Islet of Langerhans (tissue), 1 donor: ENCODE measurements at regions not wholly inside any gene's neighbourhood (a gene's known extent, or its start where the extent isn't known, plus 50 kb on each side); places are given as distances from the start of the nearest gene placed in this dataset.

Experiments used
- FAIRE-seq: peaks from one replicate; lab custom pipeline; 2011; peaks lifted over from hg19 to GRCh38; lab: Jason Lieb, UNC

GRCh38 chr4:34566091-34566490 lies 1678.2 kb downstream of the ARAP2 start:
- no peak for FAIRE-seq

DNA sequence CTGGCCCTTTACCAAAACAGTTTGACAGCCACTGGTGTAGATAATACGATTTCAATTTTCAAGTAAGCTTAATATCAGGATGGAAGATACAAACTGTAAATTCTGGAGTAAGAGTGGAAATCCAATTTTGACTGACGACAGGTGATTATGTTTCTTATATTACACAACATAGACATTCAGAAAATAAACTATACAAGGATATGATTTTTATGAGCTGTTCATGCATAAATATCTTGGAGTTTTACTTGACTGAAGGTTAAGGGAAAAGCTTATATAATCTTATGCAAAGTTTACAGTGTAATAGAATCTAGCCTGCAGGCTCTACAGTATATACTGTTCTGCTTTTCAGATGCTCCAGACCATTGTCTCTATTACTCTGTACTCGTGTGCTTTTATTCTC lies 1672.3 kb downstream of the ARAP2 start:
- FAIRE-seq, result no peak

- FAIRE-seq, result no peak
These were observed 1629.0 kb downstream of the ARAP2 start for GRCh38 chr4:34615315-34615714.

GRCh38 chr4:34619531-34620162 lies 1624.7 kb downstream of the ARAP2 start:
- FAIRE-seq, result no peak

DNA sequence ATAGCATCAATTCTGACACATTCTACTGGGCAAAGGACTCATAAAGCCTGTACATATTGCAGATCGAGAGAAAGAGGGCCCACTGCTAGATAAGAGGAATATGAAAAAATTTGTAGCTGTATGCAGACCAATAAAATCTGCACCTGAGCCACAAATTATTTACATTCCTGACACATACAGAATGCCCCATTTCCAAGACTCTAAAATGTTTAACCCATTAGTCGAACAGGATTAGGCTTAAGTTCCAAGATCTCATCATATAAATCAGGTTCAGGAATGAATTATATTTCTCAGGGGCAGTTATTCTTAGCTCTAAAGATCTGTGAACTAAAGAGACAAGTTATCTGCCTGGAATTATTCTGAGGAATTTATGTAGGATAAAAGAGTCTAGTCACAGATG lies 1615.8 kb downstream of the ARAP2 start:
- FAIRE-seq, result no peak

- FAIRE-seq, result no peak
These were observed 1614.9 kb downstream of the ARAP2 start for GRCh38 chr4:34629451-34629850.

GRCh38 chr4:34633241-34633640 lies 1611.1 kb downstream of the ARAP2 start:
- FAIRE-seq, result no peak

DNA sequence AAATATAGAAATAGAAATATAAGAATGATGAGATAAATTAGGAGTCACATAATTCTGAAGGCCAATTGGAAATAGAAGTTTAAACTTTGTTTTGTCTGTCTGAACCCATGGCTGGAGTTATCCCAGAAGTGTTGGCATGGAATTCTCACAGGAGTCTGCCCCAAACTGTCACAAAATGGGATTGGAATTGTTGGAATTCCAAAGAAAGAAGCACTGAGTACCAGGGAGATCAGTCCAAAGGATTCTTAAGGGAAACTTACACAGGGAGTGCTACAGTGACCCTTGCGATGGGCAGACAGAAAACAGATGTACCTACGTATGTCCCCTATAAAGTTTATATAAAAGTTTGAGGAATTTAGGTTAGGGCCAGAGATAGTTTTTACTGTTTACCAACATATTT lies 1607.7 kb downstream of the ARAP2 start:
- FAIRE-seq, result no peak

GRCh38 chr4:34643476-34643875 lies 1600.8 kb downstream of the ARAP2 start:
- no peak for FAIRE-seq

- FAIRE-seq, result no peak
These were observed 1599.7 kb downstream of the ARAP2 start for GRCh38 chr4:34644579-34645115.

DNA sequence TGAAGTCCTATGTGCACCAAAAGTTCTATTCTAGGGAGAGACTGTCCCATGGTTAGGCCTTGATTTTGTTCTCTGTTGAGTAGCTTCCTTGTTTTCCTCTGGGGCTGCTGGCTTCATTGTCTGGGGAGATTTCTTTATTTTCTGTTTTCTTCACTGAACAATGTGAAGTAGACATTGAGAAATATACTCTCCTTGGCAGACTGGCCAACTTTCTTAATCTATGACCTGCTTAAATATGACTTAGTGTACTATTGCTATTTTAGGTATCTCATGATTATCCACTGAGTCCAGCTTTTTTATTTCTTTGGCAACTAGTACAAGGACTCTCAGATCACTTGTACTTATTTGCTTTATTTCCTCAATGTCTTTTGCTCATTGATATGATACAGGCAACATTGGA lies 1594.6 kb downstream of the ARAP2 start:
- no peak for FAIRE-seq

- FAIRE-seq, result no peak
These were observed 1580.3 kb downstream of the ARAP2 start for GRCh38 chr4:34664051-34664450.

DNA sequence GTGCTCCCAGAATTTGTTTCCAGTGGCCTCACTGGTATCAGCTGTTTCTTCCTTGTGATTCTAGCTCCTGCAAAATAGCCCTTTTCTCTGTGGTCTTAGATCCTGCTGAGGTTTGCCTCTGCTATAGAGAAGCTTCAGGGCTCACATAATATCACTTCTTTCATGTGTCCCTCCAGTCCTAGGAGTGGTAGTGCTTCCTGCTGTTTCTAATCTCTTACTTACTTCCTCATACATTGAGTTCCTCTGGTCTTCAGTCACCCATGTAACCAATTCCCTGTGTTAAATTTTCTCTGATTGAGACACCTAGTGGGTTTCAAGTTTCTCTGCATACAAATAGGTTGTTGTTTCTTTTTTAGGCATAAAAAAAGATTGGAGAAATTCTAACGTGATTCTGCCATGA lies 1567.9 kb downstream of the ARAP2 start:
- no peak for FAIRE-seq

DNA sequence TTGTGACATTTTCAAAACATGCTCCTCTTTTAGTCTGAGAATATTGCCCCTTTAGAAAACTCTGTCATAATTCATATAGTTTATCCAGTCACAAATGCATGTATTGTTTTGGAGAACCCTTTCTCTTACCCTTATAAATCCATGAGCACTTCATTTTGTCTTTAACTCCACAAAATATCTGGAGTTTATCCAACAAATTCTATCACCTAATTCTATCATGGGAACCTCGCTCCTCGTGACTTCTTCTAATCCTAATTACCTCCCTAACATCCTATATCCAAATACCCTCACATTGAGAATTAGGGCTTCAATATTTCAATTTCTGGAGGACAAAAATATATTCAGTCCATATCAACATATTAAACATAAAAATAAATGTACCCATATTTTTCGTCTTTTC lies 1565.9 kb downstream of the ARAP2 start:
- no peak for FAIRE-seq

- FAIRE-seq, result no peak
These were observed 1565.1 kb downstream of the ARAP2 start for GRCh38 chr4:34679228-34679627.

DNA sequence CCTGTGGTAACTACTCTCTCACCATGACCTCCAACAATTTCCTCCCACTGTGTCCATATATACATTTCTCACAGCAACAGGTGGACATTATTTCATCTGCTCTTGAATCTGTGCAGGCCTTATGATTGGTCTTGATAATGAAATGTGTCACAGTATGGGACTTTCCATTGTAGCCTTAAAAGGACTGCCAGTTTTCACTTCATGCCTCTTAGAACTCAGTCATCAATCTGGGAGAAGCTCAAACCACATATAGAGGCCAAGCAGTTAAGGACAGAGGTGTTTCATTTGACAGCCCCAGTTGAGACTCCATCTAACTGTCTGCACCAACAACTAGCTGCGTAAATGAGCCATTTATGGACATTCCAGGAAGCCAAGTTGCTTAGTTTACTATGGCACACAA lies 1534.8 kb downstream of the ARAP2 start:
- FAIRE-seq, result no peak

- FAIRE-seq, result no peak
These were observed 1525.6 kb downstream of the ARAP2 start for GRCh38 chr4:34718576-34719245.

- FAIRE-seq, result peak; percentile 97
These were observed 1523.7 kb downstream of the ARAP2 start for GRCh38 chr4:34720571-34720970.

DNA sequence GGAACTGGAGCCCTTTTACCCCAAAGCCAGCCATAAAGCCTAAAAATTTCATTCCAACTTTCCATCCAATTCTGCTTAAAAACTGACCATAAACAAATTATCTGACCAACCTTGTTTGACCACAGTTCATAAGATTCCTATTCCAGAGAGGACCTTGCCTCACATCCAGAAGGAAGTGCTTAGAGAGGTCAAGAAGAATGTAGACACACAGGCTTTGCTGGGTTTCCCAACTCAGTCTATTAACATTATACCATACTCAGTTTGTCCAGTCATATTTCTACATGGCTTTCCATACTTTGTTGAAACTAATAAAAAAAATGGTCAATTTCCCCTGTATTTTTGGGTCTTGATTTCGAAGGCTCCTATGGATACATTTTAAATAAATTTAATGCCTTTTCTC lies 1522.5 kb downstream of the ARAP2 start:
- no peak for FAIRE-seq

DNA sequence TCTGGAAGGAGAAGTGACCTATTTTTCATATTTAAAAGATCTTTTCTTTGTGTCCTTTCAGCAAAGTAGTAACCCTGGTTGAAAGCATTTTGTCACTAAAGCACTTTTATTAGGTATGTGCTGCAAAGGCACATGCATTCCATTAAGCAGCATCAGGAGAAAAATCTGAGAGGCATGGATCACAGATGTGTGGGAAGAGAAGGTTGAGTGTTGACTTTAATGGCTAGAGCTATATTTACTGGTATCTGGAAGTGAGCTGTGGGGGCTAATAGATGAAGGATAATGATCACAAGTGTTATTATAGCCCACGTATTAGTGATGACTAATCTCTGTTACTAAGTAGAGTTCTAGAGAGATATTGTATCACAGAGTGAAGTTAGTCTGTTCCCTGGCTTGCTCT lies 1520.7 kb downstream of the ARAP2 start:
- FAIRE-seq, result no peak

DNA sequence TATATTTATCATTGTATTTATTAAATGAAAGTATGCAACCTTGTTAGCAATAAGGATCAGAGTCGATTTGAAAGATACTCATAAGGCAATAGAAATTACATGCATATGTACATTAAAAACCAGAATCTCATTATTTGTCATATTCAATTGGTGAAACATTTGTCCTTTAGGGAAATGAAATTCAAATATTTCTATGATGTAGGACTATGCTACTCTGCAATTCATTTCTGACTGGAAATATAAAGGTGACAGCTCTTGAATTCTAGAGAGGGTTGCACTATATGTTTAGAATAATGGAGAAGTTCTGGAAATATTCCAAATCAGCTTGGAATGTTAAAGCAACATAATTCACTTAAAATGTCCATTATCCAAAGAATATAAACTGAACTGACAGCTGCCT lies 1519.8 kb downstream of the ARAP2 start:
- FAIRE-seq, result no peak

- no peak for FAIRE-seq
These were observed 1513.2 kb downstream of the ARAP2 start for GRCh38 chr4:34731070-34731469.

GRCh38 chr4:34732176-34732950 lies 1512.0 kb downstream of the ARAP2 start:
- no peak for FAIRE-seq
